Nephron (organoid): ENCODE measurements at regions not wholly inside any gene's neighbourhood (a gene's known extent, or its start where the extent isn't known, plus 50 kb on each side); places are given as distances from the start of the nearest gene placed in this dataset.

ENCODE experiments used
- H3K27ac Mint-ChIP-seq, 3 experiments: 2 replicates each; pipeline ENCODE4 v1.8.0; 2020; ENCODE audit warnings: mixed read lengths in 3 of 3, mild to moderate bottlenecking in 2 of 3, moderate library complexity in 1 of 3
- H3K27me3 Mint-ChIP-seq: 2 replicates; pipeline ENCODE4 v1.8.0; 2021; ENCODE audit warnings: low read depth, mild to moderate bottlenecking, moderate library complexity, mixed read lengths
- H3K36me3 Mint-ChIP-seq: 2 replicates; pipeline ENCODE4 v1.8.0; 2020; ENCODE audit warnings: low read depth, mixed read lengths
- H3K4me1 Mint-ChIP-seq: 2 replicates; pipeline ENCODE4 v1.8.0; 2020; ENCODE audit warnings: mixed read lengths
- H3K4me3 Mint-ChIP-seq, 3 experiments: 2 replicates each; pipeline ENCODE4 v1.8.0; 2020; ENCODE audit warnings: mild to moderate bottlenecking in 3 of 3, mixed read lengths in 3 of 3, moderate library complexity in 2 of 3
- H3K9me3 Mint-ChIP-seq: 2 replicates; pipeline ENCODE4 v1.8.0; 2020; ENCODE audit warnings: mixed read lengths
- TF ChIP-seq, protein P1 (sequence below), 3 experiments: fragments of 200-600 bp; sonication (generic); IDR thresholded peaks; one replicate each; pipeline ENCODE4 v1.5.0; 2021; ENCODE audit warnings: antibody characterized with exemption in 3 of 3; ENCODE audit not compliant: unreplicated experiment in 3 of 3

DNA sequence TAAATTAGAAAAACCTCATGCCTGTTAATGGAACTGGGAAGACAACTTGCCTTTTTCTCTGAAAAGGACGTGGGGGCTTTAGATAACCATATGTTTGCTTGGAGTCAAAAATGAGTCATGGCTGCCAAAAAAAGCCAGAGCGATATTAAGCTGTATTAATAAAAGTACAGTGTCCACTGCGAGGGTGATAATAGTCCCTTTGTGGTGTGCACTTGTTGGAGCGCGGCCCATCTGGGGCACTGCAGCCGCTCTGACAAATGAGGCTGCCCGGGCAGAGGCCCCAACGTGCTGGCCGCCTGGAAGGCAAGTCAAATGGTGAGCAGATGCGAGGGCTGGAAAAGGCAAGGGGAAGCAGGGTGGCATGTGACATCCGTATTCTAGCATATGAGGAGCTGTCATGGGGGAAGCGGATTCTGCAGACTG lies 103.3 kb upstream of the NCK2 start:
- TF ChIP-seq, protein P1, sequence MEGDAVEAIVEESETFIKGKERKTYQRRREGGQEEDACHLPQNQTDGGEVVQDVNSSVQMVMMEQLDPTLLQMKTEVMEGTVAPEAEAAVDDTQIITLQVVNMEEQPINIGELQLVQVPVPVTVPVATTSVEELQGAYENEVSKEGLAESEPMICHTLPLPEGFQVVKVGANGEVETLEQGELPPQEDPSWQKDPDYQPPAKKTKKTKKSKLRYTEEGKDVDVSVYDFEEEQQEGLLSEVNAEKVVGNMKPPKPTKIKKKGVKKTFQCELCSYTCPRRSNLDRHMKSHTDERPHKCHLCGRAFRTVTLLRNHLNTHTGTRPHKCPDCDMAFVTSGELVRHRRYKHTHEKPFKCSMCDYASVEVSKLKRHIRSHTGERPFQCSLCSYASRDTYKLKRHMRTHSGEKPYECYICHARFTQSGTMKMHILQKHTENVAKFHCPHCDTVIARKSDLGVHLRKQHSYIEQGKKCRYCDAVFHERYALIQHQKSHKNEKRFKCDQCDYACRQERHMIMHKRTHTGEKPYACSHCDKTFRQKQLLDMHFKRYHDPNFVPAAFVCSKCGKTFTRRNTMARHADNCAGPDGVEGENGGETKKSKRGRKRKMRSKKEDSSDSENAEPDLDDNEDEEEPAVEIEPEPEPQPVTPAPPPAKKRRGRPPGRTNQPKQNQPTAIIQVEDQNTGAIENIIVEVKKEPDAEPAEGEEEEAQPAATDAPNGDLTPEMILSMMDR (IDR thresholded peaks at IDR 0.05; ENCODE audit: unreplicated experiment in 3 of 3): no peak
- Mint-ChIP-seq H3K27me3 (peaks cover 6% of the 10 kb centered on the region), H3K4me1 (peaks cover 37% of the 10 kb centered on the region), H3K9me3 (peaks cover 6% of the 10 kb centered on the region), H3K4me3 (peak overlapping the region in 1 of 3 experiments; percentile 9), H3K27ac (peak overlapping the region in 2 of 3 experiments; percentile 3 to 26), H3K36me3 (no peaks in the 10 kb centered on the region)

DNA sequence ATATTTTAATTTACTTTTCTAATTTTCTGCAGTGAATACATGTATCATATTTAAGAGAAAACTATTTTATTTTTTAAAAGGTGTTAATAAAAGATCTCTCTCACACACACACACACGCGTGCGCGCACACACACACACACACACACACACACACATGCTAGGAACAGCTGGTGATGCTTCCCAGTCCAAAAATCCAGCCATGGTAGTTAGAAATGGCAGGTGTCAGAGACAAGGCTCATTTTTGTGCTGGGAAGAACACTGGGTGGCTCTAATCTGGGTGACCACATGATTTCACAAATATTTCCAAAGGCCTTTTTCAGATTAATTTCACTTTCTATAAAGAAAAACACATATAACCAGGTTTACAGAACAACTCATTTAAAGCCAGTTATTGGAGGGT lies 104.5 kb upstream of the NCK2 start:
- peaks cover 9% of the 10 kb centered on the region for H3K27me3 Mint-ChIP-seq
- no peak overlapping the region for H3K4me3 Mint-ChIP-seq
- peaks cover 6% of the 10 kb centered on the region for H3K9me3 Mint-ChIP-seq
- H3K36me3 Mint-ChIP-seq: no peaks in the 10 kb centered on the region
- H3K27ac Mint-ChIP-seq: no peak overlapping the region
- H3K4me1 Mint-ChIP-seq: peaks cover 27% of the 10 kb centered on the region
- TF ChIP-seq, protein P1 (IDR thresholded peaks at IDR 0.05; ENCODE audit: unreplicated experiment in 3 of 3): no peak

DNA sequence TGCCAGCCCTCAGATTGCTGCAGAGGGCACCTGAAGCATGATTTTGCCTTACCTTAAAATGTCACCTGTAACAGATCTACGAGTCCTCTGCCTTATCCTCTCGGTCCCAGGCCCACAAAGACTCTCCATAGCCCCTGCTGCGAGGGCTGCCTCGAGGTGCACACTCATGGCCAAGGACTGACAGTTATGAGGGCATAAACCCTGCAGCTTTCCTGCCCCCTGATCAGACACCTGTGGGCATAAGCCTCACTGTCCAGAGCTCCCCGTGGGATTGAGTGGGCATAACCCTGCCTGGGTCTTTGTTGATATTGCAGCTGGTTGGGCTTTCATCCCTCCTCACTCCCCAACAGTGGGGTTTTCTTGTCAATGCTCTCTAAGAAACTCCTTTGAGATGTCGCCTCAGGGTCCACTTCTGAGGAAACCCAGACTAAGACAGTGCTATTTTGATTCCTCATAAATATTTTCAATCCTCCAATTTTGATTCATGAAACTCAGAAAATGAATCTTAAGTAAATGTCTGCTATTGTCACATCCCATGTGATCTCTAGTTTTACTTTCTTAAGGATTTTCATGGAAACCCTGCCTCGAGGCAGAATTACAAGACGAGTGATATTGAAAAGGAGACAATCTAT lies 108.5 kb upstream of the NCK2 start:
- H3K4me1 Mint-ChIP-seq: peaks cover 6% of the 10 kb centered on the region
- no peak overlapping the region for H3K4me3 Mint-ChIP-seq
- no peaks in the 10 kb centered on the region for H3K36me3 Mint-ChIP-seq
- H3K27me3 Mint-ChIP-seq: peaks cover 9% of the 10 kb centered on the region
- peaks cover 2% of the 10 kb centered on the region for H3K9me3 Mint-ChIP-seq
- no peak overlapping the region for H3K27ac Mint-ChIP-seq
- TF ChIP-seq, protein P1 (IDR thresholded peaks at IDR 0.05; ENCODE audit: unreplicated experiment in 3 of 3): no peak

DNA sequence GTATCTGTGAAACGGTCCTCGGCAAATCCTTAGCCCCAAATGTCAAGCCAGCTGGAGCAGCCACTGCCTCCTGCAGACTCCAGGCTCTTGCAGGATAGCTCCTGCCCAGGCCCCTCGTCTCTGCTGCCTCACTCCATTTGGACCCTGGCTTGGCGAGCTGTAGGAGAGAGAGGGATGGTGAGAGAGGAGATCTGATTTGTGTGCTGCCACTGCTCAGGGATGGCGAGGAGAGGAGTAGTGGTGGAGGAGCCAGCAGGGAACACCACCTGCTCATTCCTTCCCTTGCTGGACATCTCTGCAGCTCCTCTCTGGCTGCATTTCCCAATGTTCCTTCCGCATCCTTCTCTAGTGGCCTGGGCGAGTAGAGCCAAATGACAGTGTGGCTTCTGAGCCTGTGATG lies 109.1 kb upstream of the NCK2 start:
- TF ChIP-seq, protein P1 (IDR thresholded peaks at IDR 0.05; ENCODE audit: unreplicated experiment in 3 of 3): no peak

DNA sequence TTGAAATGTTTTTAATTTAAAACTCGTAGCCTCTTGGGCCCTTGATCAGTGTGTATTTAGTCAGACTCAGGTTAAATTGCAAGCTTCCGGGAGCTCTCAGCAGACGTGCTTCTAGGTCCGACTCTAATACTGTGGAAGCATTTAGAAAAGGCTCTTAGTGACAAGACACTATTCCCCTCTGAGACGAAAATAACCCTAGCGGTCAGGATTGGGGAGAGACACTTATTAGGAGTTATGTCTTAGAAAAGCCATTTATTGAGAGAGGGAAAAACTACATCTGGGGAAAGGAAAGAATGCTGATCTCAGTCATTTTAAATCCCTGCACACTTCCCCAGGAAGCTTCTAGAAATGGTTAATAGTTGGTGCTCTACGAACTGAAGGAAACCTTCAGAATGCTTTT lies 110.5 kb upstream of the NCK2 start:
- Mint-ChIP-seq H3K36me3 (no peaks in the 10 kb centered on the region), H3K27ac (no peak overlapping the region), H3K9me3 (no peaks in the 10 kb centered on the region), H3K4me1 (peaks cover 5% of the 10 kb centered on the region), H3K27me3 (peaks cover 14% of the 10 kb centered on the region), H3K4me3 (no peak overlapping the region)
- TF ChIP-seq, protein P1 (IDR thresholded peaks at IDR 0.05; ENCODE audit: unreplicated experiment in 3 of 3): no peak

More for the DNA sequence above, 109.1 kb upstream of the NCK2 start:
- Mint-ChIP-seq H3K4me3 (no peak overlapping the region), H3K36me3 (no peaks in the 10 kb centered on the region), H3K27ac (no peak overlapping the region), H3K9me3 (peaks cover under 1% of the 10 kb centered on the region), H3K27me3 (peaks cover 12% of the 10 kb centered on the region), H3K4me1 (peaks cover 5% of the 10 kb centered on the region)

DNA sequence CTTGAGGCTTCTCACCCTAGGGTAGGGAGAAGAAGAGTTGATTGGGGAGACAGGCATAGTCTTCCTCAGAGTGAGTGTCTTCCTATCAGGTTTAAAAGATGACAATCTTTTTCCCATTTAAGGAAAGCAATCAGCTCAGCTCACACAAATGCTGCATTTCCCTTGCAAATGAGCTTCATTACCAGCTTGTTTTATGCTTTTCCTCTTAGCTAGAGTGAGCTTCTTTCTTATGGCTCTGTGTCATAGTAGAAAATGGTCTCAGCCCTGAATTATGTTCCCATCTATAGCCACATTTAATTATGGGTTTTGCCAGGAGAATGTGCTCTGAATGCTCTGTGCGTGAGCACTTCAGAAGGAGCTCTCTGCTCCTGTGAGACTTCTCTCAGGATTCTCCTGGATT lies 112.8 kb upstream of the NCK2 start:
- peaks cover 27% of the 10 kb centered on the region for H3K27me3 Mint-ChIP-seq
- peaks cover 5% of the 10 kb centered on the region for H3K4me1 Mint-ChIP-seq
- H3K27ac Mint-ChIP-seq: no peak overlapping the region
- TF ChIP-seq, protein P1 (IDR thresholded peaks at IDR 0.05; ENCODE audit: unreplicated experiment in 3 of 3): no peak
- peaks cover 5% of the 10 kb centered on the region for H3K9me3 Mint-ChIP-seq
- H3K36me3 Mint-ChIP-seq: no peaks in the 10 kb centered on the region
- no peak overlapping the region for H3K4me3 Mint-ChIP-seq
